Mesothelial cell of epicardium (in vitro differentiated cells): ENCODE measurements at regions not wholly inside any gene's neighbourhood (a gene's known extent, or its start where the extent isn't known, plus 50 kb on each side); places are given as distances from the start of the nearest gene placed in this dataset.
A peak's percentile ranks its signal among the peaks of the same experiment; 100 is the strongest.

Source experiments
- DNase-seq, 2 experiments: peaks; one replicate each; pipeline ENCODE4 v3.0.0; 2021; ENCODE audit warnings: low spot score in 2 of 2; ENCODE audit not compliant: unreplicated experiment in 2 of 2
- H3K27ac Mint-ChIP-seq: 2 replicates; pipeline ENCODE4 v1.8.0; 2021; ENCODE audit warnings: mixed read lengths
- H3K27me3 Mint-ChIP-seq: 2 replicates; pipeline ENCODE4 v1.8.0; 2021; ENCODE audit warnings: low read depth, mixed read lengths
- H3K36me3 Mint-ChIP-seq: 2 replicates; pipeline ENCODE4 v1.8.0; 2021; ENCODE audit warnings: mixed read lengths
- H3K4me1 Mint-ChIP-seq: 2 replicates; pipeline ENCODE4 v1.8.0; 2021; ENCODE audit warnings: mixed read lengths
- H3K4me3 Mint-ChIP-seq: 2 replicates; pipeline ENCODE4 v1.8.0; 2021; ENCODE audit warnings: mild to moderate bottlenecking, moderate library complexity, mixed read lengths
- H3K9me3 Mint-ChIP-seq: 2 replicates; pipeline ENCODE4 v1.8.0; 2021; ENCODE audit warnings: mixed read lengths
- TF ChIP-seq, protein P1 (sequence below): fragments of 200-600 bp; sonication (generic); IDR thresholded peaks from one replicate; pipeline ENCODE4 v1.5.0; 2021; ENCODE audit warnings: antibody characterized with exemption; ENCODE audit not compliant: unreplicated experiment

DNA sequence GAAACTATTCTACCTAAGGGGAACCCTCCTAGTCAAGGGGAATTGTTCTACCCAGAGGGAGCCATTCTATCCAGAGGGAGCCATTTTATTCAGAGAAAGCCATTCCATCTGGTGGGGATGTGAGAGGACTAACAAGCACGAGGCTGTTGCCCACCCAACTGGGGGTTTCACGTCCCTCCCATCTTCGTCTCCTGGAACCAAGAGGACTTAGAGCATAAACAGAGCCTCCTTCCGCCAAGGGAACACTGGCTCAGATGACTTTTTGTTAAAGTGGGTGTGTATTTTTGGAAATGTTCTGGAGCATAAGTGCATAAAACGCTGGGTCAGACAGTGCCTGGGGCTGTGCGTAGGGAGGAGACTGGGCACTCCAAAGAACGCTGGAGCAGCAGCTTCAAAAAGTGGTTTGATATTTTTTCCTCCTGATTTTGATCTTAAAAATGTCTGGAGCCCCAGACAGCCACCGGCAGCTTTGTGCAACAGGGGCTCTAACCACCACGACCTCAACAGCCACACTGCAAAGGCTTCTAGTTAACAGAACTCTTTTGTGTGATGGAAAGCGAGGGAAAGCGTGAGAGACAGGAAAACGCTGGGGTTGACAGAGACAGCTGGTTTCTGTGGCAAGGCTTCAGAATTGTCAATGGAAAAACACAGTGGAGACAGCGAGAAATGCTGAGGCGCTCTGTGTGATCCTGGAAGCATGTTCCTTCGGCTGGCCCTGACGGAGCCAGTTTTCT, 363.6 kb upstream of the CAMK1G start:
- Mint-ChIP-seq H3K27me3 (no peaks in the 10 kb centered on the region), H3K9me3 (peaks cover 4% of the 10 kb centered on the region), H3K4me1 (peaks cover 20% of the 10 kb centered on the region), H3K27ac (peak overlapping the region; percentile 40), H3K4me3 (no peak overlapping the region), H3K36me3 (no peaks in the 10 kb centered on the region)
- TF ChIP-seq, protein P1, sequence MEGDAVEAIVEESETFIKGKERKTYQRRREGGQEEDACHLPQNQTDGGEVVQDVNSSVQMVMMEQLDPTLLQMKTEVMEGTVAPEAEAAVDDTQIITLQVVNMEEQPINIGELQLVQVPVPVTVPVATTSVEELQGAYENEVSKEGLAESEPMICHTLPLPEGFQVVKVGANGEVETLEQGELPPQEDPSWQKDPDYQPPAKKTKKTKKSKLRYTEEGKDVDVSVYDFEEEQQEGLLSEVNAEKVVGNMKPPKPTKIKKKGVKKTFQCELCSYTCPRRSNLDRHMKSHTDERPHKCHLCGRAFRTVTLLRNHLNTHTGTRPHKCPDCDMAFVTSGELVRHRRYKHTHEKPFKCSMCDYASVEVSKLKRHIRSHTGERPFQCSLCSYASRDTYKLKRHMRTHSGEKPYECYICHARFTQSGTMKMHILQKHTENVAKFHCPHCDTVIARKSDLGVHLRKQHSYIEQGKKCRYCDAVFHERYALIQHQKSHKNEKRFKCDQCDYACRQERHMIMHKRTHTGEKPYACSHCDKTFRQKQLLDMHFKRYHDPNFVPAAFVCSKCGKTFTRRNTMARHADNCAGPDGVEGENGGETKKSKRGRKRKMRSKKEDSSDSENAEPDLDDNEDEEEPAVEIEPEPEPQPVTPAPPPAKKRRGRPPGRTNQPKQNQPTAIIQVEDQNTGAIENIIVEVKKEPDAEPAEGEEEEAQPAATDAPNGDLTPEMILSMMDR: no peak
- no peak for DNase-seq

DNA sequence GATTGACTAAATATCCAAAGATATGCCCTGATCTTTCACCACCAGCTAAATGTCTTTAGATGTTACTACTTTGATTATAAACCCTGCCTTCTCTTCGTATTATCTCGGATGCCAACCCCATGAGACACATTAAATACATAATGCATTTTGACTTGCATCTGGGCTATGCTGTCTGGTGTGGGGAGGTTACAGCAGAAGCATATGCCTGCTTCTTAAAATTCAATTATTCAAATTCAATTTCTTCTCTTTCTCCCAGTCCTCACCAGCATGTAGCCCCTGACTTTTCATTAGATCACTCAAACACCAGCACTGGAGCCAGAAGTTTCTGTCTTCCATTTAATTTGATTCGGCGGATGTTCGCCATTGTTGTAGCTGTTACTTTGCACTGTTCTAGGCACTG, 360.7 kb upstream of the CAMK1G start:
- Mint-ChIP-seq H3K4me3 (no peak overlapping the region), H3K9me3 (no peaks in the 10 kb centered on the region), H3K27me3 (no peaks in the 10 kb centered on the region), H3K27ac (no peak overlapping the region), H3K4me1 (peaks cover 19% of the 10 kb centered on the region), H3K36me3 (no peaks in the 10 kb centered on the region)
- DNase-seq: no peak
- TF ChIP-seq, protein P1: no peak

DNA sequence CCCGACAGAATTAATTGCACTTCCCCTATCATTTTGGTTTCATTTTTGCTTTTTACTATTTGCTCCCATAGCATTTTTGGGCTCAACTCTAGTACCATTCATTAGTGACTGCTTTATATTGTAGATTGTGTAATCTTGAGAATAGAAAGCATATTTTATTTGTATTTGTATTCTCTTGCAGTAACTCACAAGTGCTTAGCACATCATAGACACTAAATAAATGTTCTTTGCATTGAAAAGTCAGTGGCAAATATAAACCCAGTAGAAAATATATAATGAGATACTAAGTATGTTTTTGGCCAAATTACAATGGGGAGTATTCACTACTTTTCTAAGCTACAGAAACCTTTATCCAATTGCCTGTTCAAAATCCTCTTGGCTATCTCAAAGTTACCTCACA, 359.7 kb upstream of the CAMK1G start:
- TF ChIP-seq, protein P1: no peak
- Mint-ChIP-seq H3K9me3 (no peaks in the 10 kb centered on the region), H3K36me3 (no peaks in the 10 kb centered on the region), H3K27ac (no peak overlapping the region), H3K27me3 (no peaks in the 10 kb centered on the region), H3K4me3 (no peak overlapping the region), H3K4me1 (peaks cover 13% of the 10 kb centered on the region)
- no peak for DNase-seq

DNA sequence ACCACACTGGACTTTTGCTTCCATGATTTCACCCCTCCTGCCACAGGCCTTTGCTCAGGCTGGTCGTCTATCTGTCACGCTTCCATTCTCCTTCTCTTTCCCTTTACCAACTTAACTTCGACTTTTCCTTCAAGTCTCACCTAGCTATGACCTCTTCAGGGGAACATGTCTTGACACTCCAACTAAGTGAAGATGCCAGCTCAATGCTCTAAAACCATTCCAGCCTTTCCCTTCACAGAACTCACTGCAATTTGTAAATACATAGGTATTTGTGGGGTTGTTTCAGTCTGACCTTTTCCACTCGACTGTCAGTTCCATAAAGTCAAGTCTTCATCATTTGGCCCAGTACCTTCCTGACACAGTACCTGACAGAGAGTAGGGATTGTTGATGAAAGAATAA, 358.6 kb upstream of the CAMK1G start:
- Mint-ChIP-seq H3K27ac (no peak overlapping the region), H3K4me1 (peaks cover 12% of the 10 kb centered on the region), H3K36me3 (no peaks in the 10 kb centered on the region), H3K4me3 (no peak overlapping the region), H3K27me3 (no peaks in the 10 kb centered on the region), H3K9me3 (no peaks in the 10 kb centered on the region)
- DNase-seq: no peak
- TF ChIP-seq, protein P1: no peak

DNA sequence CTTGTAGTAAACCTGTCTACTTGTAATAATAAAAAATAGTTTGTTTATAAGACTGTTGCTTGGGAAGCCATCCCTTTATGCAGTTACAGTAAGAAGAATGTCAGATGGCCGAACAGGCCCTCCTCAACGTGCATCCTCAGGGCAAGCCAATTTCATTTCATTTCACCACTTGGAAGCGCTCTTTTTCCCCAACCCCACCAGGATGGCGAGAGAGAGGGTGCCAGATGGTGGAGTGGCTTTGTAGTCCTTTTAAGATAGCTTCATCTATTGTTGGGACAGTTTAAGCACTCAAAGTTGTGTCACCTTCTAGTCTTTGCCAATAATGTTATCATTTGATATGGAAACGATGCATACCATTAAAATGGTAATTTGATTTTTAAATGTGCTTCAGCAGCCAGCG, 356.3 kb upstream of the CAMK1G start:
- Mint-ChIP-seq H3K4me1 (peaks cover 5% of the 10 kb centered on the region), H3K9me3 (peaks cover 8% of the 10 kb centered on the region), H3K27me3 (no peaks in the 10 kb centered on the region), H3K27ac (no peak overlapping the region), H3K36me3 (peaks cover 5% of the 10 kb centered on the region), H3K4me3 (no peak overlapping the region)
- TF ChIP-seq, protein P1: no peak
- DNase-seq: no peak
